IPS-20b (cell line): ENCODE measurements at regions not wholly inside any gene's neighbourhood (a gene's known extent, or its start where the extent isn't known, plus 50 kb on each side); places are given as distances from the start of the nearest gene placed in this dataset.
"Not testable (repeated sequence)": the region's sequence is repeated elsewhere in the genome, so short reads cannot be mapped to it uniquely, and the experiment has no call there.

Experiments used
- H3K27ac ChIP-seq: one replicate; pipeline ENCODE4 v1.5.1; 2013; ENCODE audit warnings: low read length
- H3K27me3 ChIP-seq: 2 replicates; pipeline ENCODE4 v1.6.1; 2013; ENCODE audit warnings: mild to moderate bottlenecking, low read length, inconsistent platforms; ENCODE audit not compliant: insufficient read depth
- H3K36me3 ChIP-seq: 2 replicates; pipeline ENCODE4 v1.6.1; 2013; ENCODE audit warnings: low read depth, mild to moderate bottlenecking, inconsistent platforms, low read length, moderate library complexity; ENCODE audit not compliant: insufficient read depth
- H3K4me1 ChIP-seq: 2 replicates; pipeline ENCODE4 v1.6.1; 2013; ENCODE audit warnings: mild to moderate bottlenecking, control low read depth, inconsistent platforms, low read length, moderate library complexity; ENCODE audit not compliant: insufficient read depth
- H3K4me3 ChIP-seq: 2 replicates; pipeline ENCODE4 v1.5.1; 2013; ENCODE audit warnings: mild to moderate bottlenecking, low read length, inconsistent platforms
- H3K9ac ChIP-seq: 2 replicates; pipeline ENCODE4 v1.6.1; 2013; ENCODE audit warnings: low read depth, mild to moderate bottlenecking, inconsistent platforms, low read length, moderate library complexity
- H3K9me3 ChIP-seq: 2 replicates; pipeline ENCODE4 v1.6.1; 2013; ENCODE audit warnings: mild to moderate bottlenecking, low read depth, low read length, inconsistent platforms; ENCODE audit not compliant: insufficient read depth

DNA sequence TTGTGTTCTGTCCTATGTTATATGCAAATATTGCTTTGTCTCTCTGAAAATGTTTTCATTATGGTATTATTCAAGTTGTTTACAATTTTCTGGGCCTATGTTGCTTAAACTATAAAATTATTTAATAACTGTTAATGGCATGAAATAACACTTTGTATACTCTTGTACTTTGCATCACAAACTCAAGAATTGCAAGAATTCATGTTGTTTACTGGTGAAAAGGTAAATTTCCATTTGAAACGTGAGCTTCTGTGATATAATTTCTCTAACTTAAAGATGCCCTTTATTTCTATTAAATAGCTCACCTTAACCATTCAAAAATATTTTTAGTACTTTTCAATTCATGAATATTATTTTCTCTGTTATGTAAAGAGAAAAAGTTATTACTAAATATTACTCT, 1504.2 kb downstream of the SUCLG1 start:
- no peak overlapping the region for H3K9ac ChIP-seq
- H3K36me3 ChIP-seq: no peaks in the 10 kb centered on the region
- no peaks in the 10 kb centered on the region for H3K27me3 ChIP-seq
- H3K4me3 ChIP-seq: 0 out of 2 replicates have a peak overlapping the region, but pooled peaks have one; percentile 23
- H3K4me1 ChIP-seq: peaks cover 17% of the 10 kb centered on the region
- no peak overlapping the region for H3K27ac ChIP-seq
- no peaks in the 10 kb centered on the region for H3K9me3 ChIP-seq

- Histone ChIP-seq H3K9me3 (no peaks in the 10 kb centered on the region), H3K27ac (no peak overlapping the region), H3K9ac (no peak overlapping the region), H3K27me3 (no peaks in the 10 kb centered on the region), H3K4me3 (no peak overlapping the region), H3K4me1 (no peaks in the 10 kb centered on the region), H3K36me3 (no peaks in the 10 kb centered on the region)
These were observed 1519.9 kb downstream of the SUCLG1 start for GRCh38 chr2:82939211-82939610.

DNA sequence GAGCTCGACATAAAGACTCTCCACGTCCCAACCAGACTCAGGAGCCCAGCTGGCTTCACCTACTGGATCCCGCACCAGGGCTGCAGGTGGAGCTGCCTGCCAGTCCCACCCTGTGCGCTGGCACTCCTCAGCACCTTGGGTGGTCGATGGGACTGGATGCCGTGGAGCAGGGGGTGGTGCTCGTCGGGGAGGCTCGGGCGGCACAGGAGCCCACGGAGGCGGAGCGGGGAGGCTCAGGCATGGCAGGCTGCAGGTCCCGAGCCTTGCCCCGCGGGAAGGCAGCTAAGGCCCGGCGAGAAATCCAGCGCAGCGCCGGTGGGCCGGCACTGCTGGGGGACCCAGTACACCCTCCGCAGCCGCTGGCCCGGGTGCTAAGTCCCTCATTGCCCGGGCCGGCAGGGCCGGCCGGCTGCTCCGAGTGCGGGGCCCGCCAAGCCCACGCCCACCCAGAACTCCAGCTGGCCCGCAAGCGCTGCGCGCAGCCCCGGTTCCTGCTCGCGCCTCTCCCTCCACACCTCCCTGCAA, 1520.7 kb downstream of the SUCLG1 start:
- not testable (repeated sequence) for H3K4me3 ChIP-seq, H3K4me1 ChIP-seq, H3K9me3 ChIP-seq, H3K36me3 ChIP-seq, H3K27me3 ChIP-seq, H3K27ac ChIP-seq, H3K9ac ChIP-seq

GRCh38 chr2:82913566-82913965, 1545.5 kb downstream of the SUCLG1 start:
- no peaks in the 10 kb centered on the region for H3K9me3 ChIP-seq

GRCh38 chr2:82896117-82896516, 1563.0 kb downstream of the SUCLG1 start:
- Histone ChIP-seq H3K4me3 (no peak overlapping the region), H3K27me3 (no peaks in the 10 kb centered on the region), H3K4me1 (no peaks in the 10 kb centered on the region), H3K9me3 (no peaks in the 10 kb centered on the region), H3K9ac (no peak overlapping the region), H3K36me3 (no peaks in the 10 kb centered on the region), H3K27ac (no peak overlapping the region)

More at GRCh38 chr2:82913566-82913965, 1545.5 kb downstream of the SUCLG1 start:
- no peaks in the 10 kb centered on the region for H3K36me3 ChIP-seq
- H3K9ac ChIP-seq: no peak overlapping the region
- H3K27me3 ChIP-seq: no peaks in the 10 kb centered on the region
- no peaks in the 10 kb centered on the region for H3K4me1 ChIP-seq
- no peak overlapping the region for H3K27ac ChIP-seq
- H3K4me3 ChIP-seq: no peak overlapping the region

GRCh38 chr2:82893190-82893589, 1565.9 kb downstream of the SUCLG1 start:
- Histone ChIP-seq H3K36me3 (no peaks in the 10 kb centered on the region), H3K4me3 (no peak overlapping the region), H3K27ac (no peak overlapping the region), H3K9ac (no peak overlapping the region), H3K27me3 (no peaks in the 10 kb centered on the region), H3K9me3 (no peaks in the 10 kb centered on the region), H3K4me1 (no peaks in the 10 kb centered on the region)

DNA sequence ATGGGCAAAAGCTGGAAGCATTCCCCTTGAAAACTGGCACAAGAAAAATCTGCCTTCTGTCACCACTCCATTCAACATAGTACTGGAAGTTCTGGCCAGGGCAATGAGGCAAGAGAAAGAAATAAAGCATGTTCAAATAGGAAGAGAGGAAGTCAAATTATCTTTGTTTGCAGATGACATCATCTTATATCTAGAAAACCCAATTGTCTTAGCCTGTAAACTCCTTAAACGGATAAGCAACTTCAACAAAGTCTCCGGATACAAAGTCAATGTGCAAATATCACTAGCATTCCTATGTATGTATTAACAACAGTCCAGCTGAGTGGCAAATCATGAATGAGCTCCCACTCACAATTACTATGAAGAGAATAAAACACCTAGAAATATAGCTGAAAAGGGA, 1579.3 kb downstream of the SUCLG1 start:
- Histone ChIP-seq H3K9me3 (no peaks in the 10 kb centered on the region), H3K4me3 (no peak overlapping the region), H3K27me3 (no peaks in the 10 kb centered on the region), H3K27ac (no peak overlapping the region), H3K4me1 (no peaks in the 10 kb centered on the region), H3K36me3 (no peaks in the 10 kb centered on the region), H3K9ac (no peak overlapping the region)

DNA sequence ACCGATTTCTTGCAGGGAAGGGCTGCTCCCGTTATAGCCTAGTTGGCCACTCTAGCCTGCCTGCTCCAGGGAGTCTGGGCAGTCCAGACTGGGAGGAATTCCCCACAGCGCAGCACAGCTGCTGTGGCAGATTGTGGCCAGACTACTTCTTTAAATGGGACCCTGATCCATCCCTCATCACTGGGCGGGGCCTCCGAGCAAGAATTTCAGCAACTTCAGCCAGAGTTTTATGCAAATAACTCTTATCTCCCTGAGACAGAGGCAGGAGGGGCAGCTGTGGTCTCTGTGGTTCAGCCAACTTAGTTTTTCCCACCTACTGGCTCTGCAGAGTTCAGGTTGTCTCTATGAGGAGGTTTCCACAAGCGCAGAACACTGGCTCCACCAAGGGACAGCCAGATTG, 1583.2 kb downstream of the SUCLG1 start:
- no peaks in the 10 kb centered on the region for H3K27me3 ChIP-seq
- no peak overlapping the region for H3K27ac ChIP-seq
- no peaks in the 10 kb centered on the region for H3K36me3 ChIP-seq
- no peaks in the 10 kb centered on the region for H3K4me1 ChIP-seq
- H3K4me3 ChIP-seq: no peak overlapping the region
- no peaks in the 10 kb centered on the region for H3K9me3 ChIP-seq
- no peak overlapping the region for H3K9ac ChIP-seq

GRCh38 chr2:82857967-82858366, 1601.1 kb downstream of the SUCLG1 start:
- Histone ChIP-seq H3K36me3 (no peaks in the 10 kb centered on the region), H3K4me1 (no peaks in the 10 kb centered on the region), H3K9me3 (no peaks in the 10 kb centered on the region), H3K27ac (no peak overlapping the region), H3K4me3 (no peak overlapping the region), H3K9ac (no peak overlapping the region), H3K27me3 (no peaks in the 10 kb centered on the region)

GRCh38 chr2:82853299-82853698, 1605.8 kb downstream of the SUCLG1 start:
- no peaks in the 10 kb centered on the region for H3K9me3 ChIP-seq
- no peaks in the 10 kb centered on the region for H3K36me3 ChIP-seq
- no peak overlapping the region for H3K27ac ChIP-seq
- H3K9ac ChIP-seq: no peak overlapping the region
- no peaks in the 10 kb centered on the region for H3K27me3 ChIP-seq
- H3K4me1 ChIP-seq: no peaks in the 10 kb centered on the region
- no peak overlapping the region for H3K4me3 ChIP-seq

GRCh38 chr2:82852787-82853186, 1606.3 kb downstream of the SUCLG1 start:
- H3K9ac ChIP-seq: no peak overlapping the region
- no peaks in the 10 kb centered on the region for H3K27me3 ChIP-seq

GRCh38 chr2:82848285-82848684, 1610.8 kb downstream of the SUCLG1 start:
- H3K4me3 ChIP-seq: no peak overlapping the region
- H3K9me3 ChIP-seq: no peaks in the 10 kb centered on the region
- no peaks in the 10 kb centered on the region for H3K4me1 ChIP-seq
- H3K27me3 ChIP-seq: no peaks in the 10 kb centered on the region
- no peaks in the 10 kb centered on the region for H3K36me3 ChIP-seq
- H3K27ac ChIP-seq: no peak overlapping the region
- H3K9ac ChIP-seq: no peak overlapping the region

More at GRCh38 chr2:82852787-82853186, 1606.3 kb downstream of the SUCLG1 start:
- Histone ChIP-seq H3K27ac (no peak overlapping the region), H3K4me3 (no peak overlapping the region), H3K4me1 (no peaks in the 10 kb centered on the region), H3K9me3 (no peaks in the 10 kb centered on the region), H3K36me3 (no peaks in the 10 kb centered on the region)
